NCI-H1930 (cell line): ENCODE measurements at regions not wholly inside any gene's neighbourhood (a gene's known extent, or its start where the extent isn't known, plus 50 kb on each side); places are given as distances from the start of the nearest gene placed in this dataset.
"Not testable (repeated sequence)": the region's sequence is repeated elsewhere in the genome, so short reads cannot be mapped to it uniquely, and the experiment has no call there.

Experiments used
- DNase-seq, 2 experiments: peaks; one replicate each; lab custom pipeline; 2025; lab: John Stamatoyannopoulos, UW

GRCh38 chr13:109275139-109275745 is 511.1 kb downstream of the IRS2 start:
- DNase-seq, result no peak

DNA sequence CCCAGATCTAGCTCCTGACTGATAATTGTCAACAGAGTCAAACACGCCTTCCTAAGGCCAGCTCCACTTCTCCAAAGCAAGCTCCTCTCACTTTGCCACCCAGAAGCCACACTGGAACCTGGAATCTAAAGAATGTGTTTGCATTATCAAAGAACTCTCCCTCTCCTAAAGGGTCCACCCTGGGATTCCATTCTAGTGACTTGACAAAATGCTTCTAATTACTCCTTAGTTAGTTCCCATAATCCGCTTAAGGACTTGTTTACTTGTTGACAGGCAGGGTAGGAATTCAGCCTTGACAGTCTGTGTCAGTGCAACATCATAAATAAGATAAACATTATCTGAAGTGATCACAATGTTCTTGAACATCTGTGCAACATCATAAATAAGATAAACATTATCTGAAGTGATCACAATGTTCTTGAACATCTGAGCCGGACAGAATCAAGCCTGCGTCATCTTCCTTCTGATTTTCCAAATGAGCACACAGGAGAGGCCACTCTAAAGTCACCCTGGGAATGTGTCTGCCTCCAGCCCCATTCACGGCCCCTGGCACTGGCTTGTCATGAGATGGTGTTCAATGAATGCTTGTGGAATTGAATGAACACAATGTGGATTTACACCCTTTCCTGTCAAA is 512.1 kb downstream of the IRS2 start:
- no peak for DNase-seq

- DNase-seq, result no peak
Measured at GRCh38 chr13:109273326-109273751, 513.0 kb downstream of the IRS2 start.

DNA sequence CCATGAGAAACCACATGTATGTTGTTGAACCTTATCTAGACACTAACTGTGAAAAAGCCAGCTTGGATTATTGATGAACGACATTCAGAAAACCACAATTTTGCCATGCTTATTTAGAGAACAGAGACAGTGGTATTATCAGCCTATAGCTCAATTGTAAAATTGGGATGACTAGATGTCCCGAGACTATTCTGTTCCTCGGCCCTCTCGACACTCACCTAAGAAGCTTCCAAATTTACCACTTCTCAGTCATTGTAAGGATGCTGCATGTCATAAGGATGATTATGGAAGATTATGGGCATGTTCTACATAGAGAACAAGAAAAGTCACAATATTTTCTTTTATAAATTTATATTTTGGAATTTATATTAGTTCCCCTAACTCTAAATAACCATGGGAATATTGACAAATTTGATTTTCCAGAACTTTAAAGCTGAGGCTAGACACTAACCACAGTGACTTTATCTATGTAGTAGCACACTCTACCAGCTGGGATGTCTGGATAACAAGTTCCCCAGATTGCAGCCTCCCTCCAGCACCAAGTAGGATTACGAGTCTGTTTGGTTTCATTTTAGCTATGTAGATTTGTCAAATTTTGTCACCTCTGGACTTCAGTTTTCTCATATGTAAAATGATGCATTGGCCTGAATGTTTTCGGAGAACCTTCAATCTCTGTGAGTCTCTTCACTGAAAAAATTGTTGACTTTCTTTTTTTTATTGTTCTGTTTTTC is 513.6 kb downstream of the IRS2 start:
- DNase-seq, result no peak

GRCh38 chr13:109271555-109272541 is 514.5 kb downstream of the IRS2 start:
- DNase-seq, result no peak

GRCh38 chr13:109271061-109271460 is 515.3 kb downstream of the IRS2 start:
- DNase-seq, result no peak

GRCh38 chr13:109269381-109269780 is 517.0 kb downstream of the IRS2 start:
- not testable (repeated sequence) for DNase-seq

- DNase-seq, result not testable (repeated sequence)
Measured at GRCh38 chr13:109268492-109268891, 517.9 kb downstream of the IRS2 start.

- DNase-seq, result not testable (repeated sequence)
Measured at GRCh38 chr13:109267400-109267799, 519.0 kb downstream of the IRS2 start.

DNA sequence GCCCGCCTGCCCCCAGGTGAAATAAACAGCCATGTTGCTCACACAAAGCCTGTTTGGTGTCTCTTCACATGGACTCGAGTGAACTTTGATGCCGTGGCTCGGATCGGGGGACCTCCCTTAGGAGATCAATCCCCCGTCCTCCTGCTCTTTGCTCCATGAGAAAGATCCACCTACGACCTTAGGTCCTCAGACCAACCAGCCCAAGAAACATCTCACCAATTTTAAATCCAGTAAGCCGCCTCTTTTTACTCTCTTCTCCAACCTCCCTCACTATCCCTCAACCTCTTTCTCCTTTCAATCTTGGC is 521.0 kb downstream of the IRS2 start:
- not testable (repeated sequence) for DNase-seq

GRCh38 chr13:109264603-109265437 is 521.6 kb downstream of the IRS2 start:
- DNase-seq, result not testable (repeated sequence)

GRCh38 chr13:109257761-109258157 is 528.6 kb downstream of the IRS2 start:
- DNase-seq, result not testable (repeated sequence)
